Neural progenitor cell (in vitro differentiated cells): ENCODE measurements at regions not wholly inside any gene's neighbourhood (a gene's known extent, or its start where the extent isn't known, plus 50 kb on each side); places are given as distances from the start of the nearest gene placed in this dataset.
"Not testable (repeated sequence)": the region's sequence is repeated elsewhere in the genome, so short reads cannot be mapped to it uniquely, and the experiment has no call there.

Experiments used
- CTCF ChIP-seq: fragments of 200-600 bp; sonication (generic); IDR thresholded peaks from 2 replicates; pipeline ENCODE4 v1.5.1; 2017; ENCODE audit warnings: antibody characterized with exemption, mild to moderate bottlenecking
- EZH2 ChIP-seq: fragments of 200-600 bp; sonication (generic); IDR thresholded peaks from 2 replicates; pipeline ENCODE4 v1.6.1; 2017; ENCODE audit warnings: antibody characterized with exemption, mild to moderate bottlenecking, moderate library complexity

DNA sequence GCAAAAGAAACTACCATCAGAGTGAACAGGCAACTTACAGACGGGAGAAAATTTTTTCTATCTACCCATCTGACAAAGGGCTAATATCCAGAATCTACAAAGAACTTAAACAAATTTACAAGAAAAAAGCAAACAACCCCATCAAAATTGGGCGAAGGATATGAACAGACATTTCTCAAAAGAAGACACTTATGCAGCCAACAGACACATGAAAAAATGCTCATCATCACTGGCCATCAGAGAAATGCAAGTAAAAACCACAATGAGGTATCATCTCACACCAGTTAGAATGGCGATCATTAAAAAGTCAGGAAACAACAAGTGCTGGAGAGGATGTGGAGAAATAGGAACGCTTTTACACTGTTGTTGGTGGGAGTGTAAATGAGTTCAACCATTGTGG lies 206.6 kb upstream of the HTR1E start:
- TF ChIP-seq CTCF, EZH2: not testable (repeated sequence)
